Caco-2 (cell line): ENCODE measurements at regions not wholly inside any gene's neighbourhood (a gene's known extent, or its start where the extent isn't known, plus 50 kb on each side); places are given as distances from the start of the nearest gene placed in this dataset.

ENCODE experiments used
- BruUV-seq: library from RNA; stranded (reverse); fragments of 400-500 nt; replicated peaks from 2 replicates; lab custom pipeline; 2021; lab: Mats Ljungman, UMichigan
- CTCF ChIA-PET: fragments of 300-600 bp; sonication (Branson Sonifier 250); formaldehyde crosslinking; loops from one replicate; lab custom pipeline; 2022; ENCODE audit warnings: antibody characterized with exemption; lab: Charles Lee
- POLR2A ChIA-PET: fragments of 300-600 bp; sonication (Branson Sonifier 250); formaldehyde crosslinking; loops from one replicate; lab custom pipeline; 2022; ENCODE audit warnings: antibody characterized with exemption; lab: Charles Lee
- DNase-seq, 2 experiments: peaks; one replicate each; pipeline versions ENCODE4 v3.0.0 to v3.0.0-alpha.2; 2020 to 2022
- H3K27me3 ChIP-seq: replicated peaks from 2 replicates; pipeline ENCODE4 v1.6.0; 2011; ENCODE audit warnings: low read length; ENCODE audit not compliant: control insufficient read depth, insufficient read depth
- H3K36me3 ChIP-seq: 2 replicates; pipeline ENCODE4 v1.5.1; 2011; ENCODE audit warnings: low read length; ENCODE audit not compliant: control insufficient read depth, insufficient read depth
- H3K4me1 ChIP-seq: fragments of 250-450 bp; sonication (Bioruptor Pico); 2 replicates; pipeline ENCODE4 v1.5.1; 2020; ENCODE audit warnings: mild to moderate bottlenecking
- H3K4me3 ChIP-seq: 2 replicates; pipeline ENCODE4 v1.5.1; 2011; ENCODE audit warnings: low read depth, mild to moderate bottlenecking, control low read depth, low read length
- H3K9me3 ChIP-seq: fragments of 250-450 bp; sonication (Bioruptor Pico); 2 replicates; pipeline ENCODE4 v1.5.1; 2020; ENCODE audit warnings: mild to moderate bottlenecking, moderate library complexity
- H3K27ac Mint-ChIP-seq: one replicate; pipeline ENCODE4 v1.8.0; 2022; ENCODE audit warnings: mixed read lengths; ENCODE audit not compliant: unreplicated experiment
- H3K27me3 Mint-ChIP-seq: one replicate; pipeline ENCODE4 v1.8.0; 2022; ENCODE audit warnings: mixed read lengths; ENCODE audit not compliant: insufficient read depth, unreplicated experiment
- H3K36me3 Mint-ChIP-seq: one replicate; pipeline ENCODE4 v1.8.0; 2022; ENCODE audit warnings: mild to moderate bottlenecking, mixed read lengths; ENCODE audit not compliant: insufficient read depth, unreplicated experiment
- H3K4me1 Mint-ChIP-seq: one replicate; pipeline ENCODE4 v1.8.0; 2022; ENCODE audit warnings: low read depth, mixed read lengths; ENCODE audit not compliant: unreplicated experiment
- H3K4me3 Mint-ChIP-seq: one replicate; pipeline ENCODE4 v1.8.0; 2022; ENCODE audit warnings: mild to moderate bottlenecking, moderate library complexity, mixed read lengths; ENCODE audit not compliant: unreplicated experiment
- H3K9me3 Mint-ChIP-seq: one replicate; pipeline ENCODE4 v1.8.0; 2022; ENCODE audit warnings: mixed read lengths; ENCODE audit not compliant: unreplicated experiment
- intact Hi-C: fragments of 100-400 bp; cut with micrococcal nuclease; formaldehyde crosslinking; loops from one replicate; pipeline ENCODE4 v1.10.0; 2022; ENCODE audit not compliant: unreplicated experiment
- TF ChIP-seq, protein P1 (sequence below), 2 experiments: fragments of 200-600 bp in 1 of 2; IDR thresholded peaks; 1 replicate in 1 of 2; 2 replicates in 1 of 2; pipeline versions ENCODE4 v1.5.1 to v1.8.0; 2011 to 2022; ENCODE audit warnings: antibody characterized with exemption in 1 of 2, control low read depth in 1 of 2, inconsistent platforms in 1 of 2, low read depth in 1 of 2, low read length in 1 of 2, mild to moderate bottlenecking in 1 of 2, moderate library complexity in 1 of 2; ENCODE audit not compliant: insufficient read depth in 1 of 2, severe bottlenecking in 1 of 2, unreplicated experiment in 1 of 2

DNA sequence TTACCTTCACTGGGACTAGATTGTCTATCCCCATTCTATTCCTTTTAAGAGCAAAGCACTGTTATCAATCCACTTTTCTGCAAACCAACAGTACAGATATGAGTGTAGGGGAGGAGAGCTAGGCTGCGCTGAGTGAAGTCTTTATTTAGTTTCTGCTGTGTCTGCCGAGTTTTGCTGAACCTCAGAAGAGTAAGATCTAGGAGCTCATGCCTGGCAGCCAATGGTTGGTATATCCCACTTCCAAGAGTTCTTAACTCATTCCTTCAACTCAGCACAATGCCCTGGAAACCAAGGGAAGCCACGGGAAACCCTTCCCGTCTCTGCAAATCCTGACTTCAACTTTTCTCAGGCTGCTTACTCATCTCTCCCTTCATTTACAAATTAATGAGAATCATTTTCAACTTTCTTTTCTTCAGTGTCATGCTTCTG lies 58.0 kb upstream of the JAK2 start:
- Histone ChIP-seq H3K27me3 (no peaks in the 10 kb centered on the region), H3K36me3 (no peaks in the 10 kb centered on the region), H3K4me1 (no peaks in the 10 kb centered on the region), H3K9me3 (no peaks in the 10 kb centered on the region), H3K4me3 (no peak overlapping the region)
- DNase-seq: no peak
- Mint-ChIP-seq H3K27me3 (peaks cover 3% of the 10 kb centered on the region), H3K9me3 (no peaks in the 10 kb centered on the region), H3K4me3 (no peak overlapping the region), H3K27ac (no peak overlapping the region), H3K4me1 (no peaks in the 10 kb centered on the region), H3K36me3 (no peaks in the 10 kb centered on the region)
- intact Hi-C loops: loop anchor here (10.0 kb wide), 1 partner anchor 102 kb away; no protein-coding TSS in a partner anchor
- no TSS peak for BruUV-seq
- ChIA-PET POLR2A (no interaction called here), CTCF (no interaction called here)
- TF ChIP-seq, protein P1, sequence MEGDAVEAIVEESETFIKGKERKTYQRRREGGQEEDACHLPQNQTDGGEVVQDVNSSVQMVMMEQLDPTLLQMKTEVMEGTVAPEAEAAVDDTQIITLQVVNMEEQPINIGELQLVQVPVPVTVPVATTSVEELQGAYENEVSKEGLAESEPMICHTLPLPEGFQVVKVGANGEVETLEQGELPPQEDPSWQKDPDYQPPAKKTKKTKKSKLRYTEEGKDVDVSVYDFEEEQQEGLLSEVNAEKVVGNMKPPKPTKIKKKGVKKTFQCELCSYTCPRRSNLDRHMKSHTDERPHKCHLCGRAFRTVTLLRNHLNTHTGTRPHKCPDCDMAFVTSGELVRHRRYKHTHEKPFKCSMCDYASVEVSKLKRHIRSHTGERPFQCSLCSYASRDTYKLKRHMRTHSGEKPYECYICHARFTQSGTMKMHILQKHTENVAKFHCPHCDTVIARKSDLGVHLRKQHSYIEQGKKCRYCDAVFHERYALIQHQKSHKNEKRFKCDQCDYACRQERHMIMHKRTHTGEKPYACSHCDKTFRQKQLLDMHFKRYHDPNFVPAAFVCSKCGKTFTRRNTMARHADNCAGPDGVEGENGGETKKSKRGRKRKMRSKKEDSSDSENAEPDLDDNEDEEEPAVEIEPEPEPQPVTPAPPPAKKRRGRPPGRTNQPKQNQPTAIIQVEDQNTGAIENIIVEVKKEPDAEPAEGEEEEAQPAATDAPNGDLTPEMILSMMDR (IDR thresholded peaks at IDR 0.05; ENCODE audit: insufficient read depth in 1 of 2, low read depth in 1 of 2, low read length in 1 of 2, severe bottlenecking in 1 of 2, unreplicated experiment in 1 of 2): no peak

DNA sequence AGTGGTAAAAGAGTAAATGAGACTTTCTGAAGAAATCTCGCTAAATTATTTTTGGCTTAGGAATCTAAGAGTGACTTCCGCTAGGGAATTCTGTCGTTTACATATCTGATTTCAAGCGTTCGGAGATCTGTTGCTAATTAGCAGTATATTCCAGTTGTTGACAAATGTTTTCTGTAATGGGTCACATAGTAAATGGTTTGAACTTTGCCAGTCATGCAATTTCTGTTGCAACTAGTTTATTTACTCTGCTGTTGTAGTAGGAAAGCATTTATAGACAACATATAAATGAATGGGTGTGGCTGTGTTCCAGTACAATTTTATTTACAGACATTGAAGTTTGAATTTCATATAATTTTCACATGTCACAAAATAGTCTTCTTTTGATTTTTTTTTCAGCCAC lies 57.4 kb upstream of the JAK2 start:
- Histone ChIP-seq H3K4me1 (no peaks in the 10 kb centered on the region), H3K27me3 (no peaks in the 10 kb centered on the region), H3K9me3 (no peaks in the 10 kb centered on the region), H3K36me3 (no peaks in the 10 kb centered on the region), H3K4me3 (no peak overlapping the region)
- Mint-ChIP-seq H3K9me3 (no peaks in the 10 kb centered on the region), H3K27me3 (peaks cover 3% of the 10 kb centered on the region), H3K36me3 (no peaks in the 10 kb centered on the region), H3K4me1 (no peaks in the 10 kb centered on the region), H3K4me3 (no peak overlapping the region), H3K27ac (no peak overlapping the region)
- POLR2A ChIA-PET: no interaction called here
- CTCF ChIA-PET: no interaction called here
- BruUV-seq: no TSS peak
- TF ChIP-seq, protein P1 (IDR thresholded peaks at IDR 0.05; ENCODE audit: insufficient read depth in 1 of 2, low read depth in 1 of 2, low read length in 1 of 2, severe bottlenecking in 1 of 2, unreplicated experiment in 1 of 2): no peak
- no peak for DNase-seq
- intact Hi-C loops: loop anchor here (10.0 kb wide), 1 partner anchor 103 kb away; no protein-coding TSS in a partner anchor

DNA sequence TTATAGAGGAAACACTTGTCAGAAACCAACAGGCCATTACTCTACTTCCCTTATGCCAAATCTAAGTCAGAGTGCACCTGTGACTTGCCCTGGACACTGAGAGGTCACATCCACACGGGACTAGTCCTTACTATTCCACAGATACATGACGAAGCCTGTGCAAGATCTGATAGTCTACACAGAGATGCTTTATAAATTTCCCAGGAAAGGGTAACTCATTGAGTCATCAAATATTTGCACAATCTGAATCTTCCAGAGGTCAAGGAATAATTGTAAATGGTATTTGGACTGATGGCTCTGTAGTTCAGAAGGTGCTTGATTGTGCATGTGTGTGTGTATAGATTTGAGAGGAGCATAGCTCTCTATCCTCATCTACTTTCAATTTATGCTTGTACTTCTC lies 55.2 kb upstream of the JAK2 start:
- Histone ChIP-seq H3K4me3 (no peak overlapping the region), H3K9me3 (no peaks in the 10 kb centered on the region), H3K4me1 (no peaks in the 10 kb centered on the region), H3K36me3 (no peaks in the 10 kb centered on the region), H3K27me3 (no peaks in the 10 kb centered on the region)
- ChIA-PET CTCF (no interaction called here), POLR2A (no interaction called here)
- DNase-seq: no peak
- intact Hi-C loops: loop anchor here (10.0 kb wide), 1 partner anchor 105 kb away; no protein-coding TSS in a partner anchor
- Mint-ChIP-seq H3K27ac (no peak overlapping the region), H3K4me3 (no peak overlapping the region), H3K9me3 (no peaks in the 10 kb centered on the region), H3K27me3 (peaks cover 3% of the 10 kb centered on the region), H3K4me1 (peaks cover 7% of the 10 kb centered on the region), H3K36me3 (no peaks in the 10 kb centered on the region)
- no TSS peak for BruUV-seq
- TF ChIP-seq, protein P1 (IDR thresholded peaks at IDR 0.05; ENCODE audit: insufficient read depth in 1 of 2, low read depth in 1 of 2, low read length in 1 of 2, severe bottlenecking in 1 of 2, unreplicated experiment in 1 of 2): no peak
